ENCODE measurements at regions not wholly inside any gene's neighbourhood (a gene's known extent, or its start where the extent isn't known, plus 50 kb on each side); places are given as distances from the start of the nearest gene placed in this dataset.
"Not testable (repeated sequence)": the region's sequence is repeated elsewhere in the genome, so short reads cannot be mapped to it uniquely, and the experiment has no call there.

DNA sequence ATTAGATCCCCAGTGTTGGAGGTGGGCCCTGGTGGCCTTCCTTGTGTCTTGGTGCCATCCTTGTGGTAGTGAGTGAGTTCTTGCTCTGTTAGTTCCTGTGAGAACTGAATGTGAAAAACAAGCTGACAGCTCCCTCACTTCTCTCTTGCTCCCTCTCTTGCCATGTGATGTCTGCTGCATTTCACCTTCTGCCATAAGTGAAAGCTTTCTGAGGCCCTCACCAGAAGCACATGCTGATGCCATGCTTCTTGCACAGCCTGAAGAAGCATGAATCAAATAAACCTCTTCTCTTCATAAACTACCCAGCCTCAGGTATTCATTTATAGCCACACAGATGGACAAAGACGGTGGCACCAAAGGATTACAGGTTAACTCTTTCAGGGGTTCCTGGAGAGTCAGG, 166.1 kb upstream of the ETV3 start:
- no peak overlapping the region for H3K4me3 ChIP-seq (ENCODE audit: low read length)
- no peak for DNase-seq (ENCODE audit: low read depth)
- no peak for TF ChIP-seq CTCF (conservative IDR thresholded peaks at IDR 0.05; ENCODE audit: low read depth, low read length)

- H3K4me3 ChIP-seq (ENCODE audit: low read length): no peak overlapping the region
- no peak for TF ChIP-seq CTCF (conservative IDR thresholded peaks at IDR 0.05; ENCODE audit: low read depth, low read length)
- DNase-seq (ENCODE audit: low read depth): no peak
Observed at GRCh38 chr1:157302724-157303123, 164.5 kb upstream of the ETV3 start.

GRCh38 chr1:157302199-157302497, 164.0 kb upstream of the ETV3 start:
- TF ChIP-seq CTCF (conservative IDR thresholded peaks at IDR 0.05; ENCODE audit: low read depth, low read length): no peak
- H3K4me3 ChIP-seq (ENCODE audit: low read length): no peak overlapping the region
- no peak for DNase-seq (ENCODE audit: low read depth)

DNA sequence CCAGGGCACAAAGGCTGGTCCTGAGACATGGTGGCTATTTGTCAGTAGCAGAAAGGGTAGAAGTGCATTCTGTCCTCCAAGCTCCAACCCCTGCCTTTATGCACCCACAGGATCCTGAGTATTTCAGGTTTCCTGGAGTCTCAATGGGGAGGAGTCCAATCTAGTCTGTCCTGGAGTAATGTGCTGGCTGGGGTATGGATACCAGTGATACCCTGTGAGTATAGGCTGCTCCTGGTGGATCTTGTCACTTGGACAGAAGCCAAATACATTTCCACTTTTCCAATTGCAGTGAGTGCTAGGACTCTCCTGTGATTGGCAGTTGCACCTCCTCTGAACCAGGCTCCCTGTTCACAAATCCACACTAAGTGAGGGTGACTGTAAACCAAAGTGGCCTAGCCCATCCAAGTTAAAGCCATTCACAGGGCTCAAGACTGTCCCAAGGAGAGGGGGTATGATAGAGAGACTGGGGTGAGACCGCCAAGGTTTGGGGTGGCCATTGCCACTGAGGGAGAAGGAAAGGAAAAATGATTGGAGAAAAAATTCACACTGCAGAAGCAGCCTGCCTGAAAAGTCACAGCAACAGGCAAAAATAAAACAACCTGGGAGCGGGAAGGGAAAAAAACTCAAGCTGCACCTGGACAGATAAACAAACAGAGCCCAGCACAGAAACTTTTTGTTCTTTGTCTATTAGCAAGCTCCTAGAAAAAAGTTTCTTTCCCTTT, 163.4 kb upstream of the ETV3 start:
- TF ChIP-seq CTCF (conservative IDR thresholded peaks at IDR 0.05; ENCODE audit: low read depth, low read length): no peak
- DNase-seq (ENCODE audit: low read depth): no peak
- no peak overlapping the region for H3K4me3 ChIP-seq (ENCODE audit: low read length)

- DNase-seq (ENCODE audit: low read depth); H3K4me3 ChIP-seq (ENCODE audit: low read length): not testable (repeated sequence)
Observed at GRCh38 chr1:157294387-157295145, 156.4 kb upstream of the ETV3 start.

DNA sequence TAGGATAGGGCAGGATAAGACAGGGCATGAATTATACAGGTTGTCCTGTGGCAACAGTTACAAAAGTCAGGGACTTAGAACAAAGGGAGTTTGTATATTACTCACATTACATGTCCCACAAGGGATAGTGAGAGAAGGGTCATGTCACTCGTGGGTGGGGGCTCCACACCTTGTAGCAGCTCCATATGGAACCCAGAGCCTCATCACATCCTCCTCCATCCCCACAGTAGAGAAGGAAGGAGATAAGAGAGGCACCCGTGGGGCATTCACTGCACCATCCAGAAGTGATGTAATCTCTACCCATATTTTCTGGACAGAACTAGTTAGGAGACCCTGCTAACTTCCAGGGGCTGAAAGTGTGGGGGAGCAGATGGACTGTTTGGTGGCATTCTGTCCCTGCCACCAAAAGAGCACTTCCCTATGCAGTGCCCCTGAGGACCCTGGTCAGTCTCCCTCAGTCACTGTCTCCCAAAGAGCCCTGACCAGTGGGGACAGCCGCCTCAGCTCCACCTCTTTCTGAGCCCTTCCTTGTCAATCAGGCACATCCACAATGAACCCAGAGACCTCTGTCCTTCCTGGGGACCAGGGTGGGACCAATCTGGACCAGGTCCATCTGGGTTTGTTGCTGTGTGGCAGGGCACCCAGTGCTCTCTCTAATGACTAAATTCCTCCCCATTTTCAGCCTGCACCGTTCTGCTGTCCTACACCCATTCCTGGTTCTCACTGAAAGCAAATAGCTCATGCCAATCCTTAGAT, 154.8 kb upstream of the ETV3 start:
- no peak for TF ChIP-seq CTCF (conservative IDR thresholded peaks at IDR 0.05; ENCODE audit: low read depth, low read length)
- no peak overlapping the region for H3K4me3 ChIP-seq (ENCODE audit: low read length)
- no peak for DNase-seq (ENCODE audit: low read depth)

GRCh38 chr1:157292302-157292701, 154.1 kb upstream of the ETV3 start:
- H3K4me3 ChIP-seq (ENCODE audit: low read length): no peak overlapping the region
- no peak for TF ChIP-seq CTCF (conservative IDR thresholded peaks at IDR 0.05; ENCODE audit: low read depth, low read length)

More at GRCh38 chr1:157292302-157292701, 154.1 kb upstream of the ETV3 start:
- DNase-seq (ENCODE audit: low read depth): no peak

Data from retinal pigment epithelial cell (primary cell).